Loucy (cell line): ENCODE measurements at regions not wholly inside any gene's neighbourhood (a gene's known extent, or its start where the extent isn't known, plus 50 kb on each side); places are given as distances from the start of the nearest gene placed in this dataset.
"Not testable (repeated sequence)": the region's sequence is repeated elsewhere in the genome, so short reads cannot be mapped to it uniquely, and the experiment has no call there.

Source experiments
- CTCF ChIP-seq: fragments of 200-600 bp; sonication (generic); conservative IDR thresholded peaks from 2 replicates; pipeline ENCODE4 v1.5.1; 2014; ENCODE audit warnings: mild to moderate bottlenecking, antibody characterized with exemption, low read length
- EZH2phosphoT487 ChIP-seq: fragments of 200-600 bp; IDR thresholded peaks from 2 replicates; pipeline ENCODE4 v1.6.1; 2018; ENCODE audit warnings: antibody characterized with exemption, mild to moderate bottlenecking, moderate library complexity, borderline replicate concordance

DNA sequence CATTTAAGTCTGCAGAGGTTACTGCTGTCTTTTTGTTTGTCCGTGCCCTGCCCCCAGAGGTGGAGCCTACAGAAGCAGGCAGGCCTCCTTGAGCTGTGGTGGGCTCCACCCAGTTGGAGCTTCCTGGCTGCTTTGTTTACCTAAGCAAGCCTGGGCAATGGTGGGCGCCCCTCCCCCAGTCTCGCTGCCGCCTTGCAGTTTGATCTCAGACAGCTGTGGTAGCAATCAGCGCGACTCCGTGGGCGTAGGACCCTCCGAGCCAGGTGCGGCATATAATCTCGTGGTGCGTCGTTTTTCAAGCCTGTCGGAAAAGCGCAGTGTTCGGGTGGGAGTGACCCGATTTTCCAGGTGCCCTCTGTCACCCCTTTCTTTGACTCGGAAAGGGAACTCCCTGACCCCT, 253.3 kb upstream of the PITX2 start:
- not testable (repeated sequence) for TF ChIP-seq CTCF, EZH2phosphoT487
